Renal cortex interstitium (tissue), 11 donors: ENCODE measurements at regions not wholly inside any gene's neighbourhood (a gene's known extent, or its start where the extent isn't known, plus 50 kb on each side); places are given as distances from the start of the nearest gene placed in this dataset.

ENCODE experiments used
- DNase-seq, 11 donors: peaks; one replicate each; pipeline ENCODE4 v3.0.0-alpha.2; 2013; ENCODE audit warnings: low read depth in 9 of 11, low spot score in 4 of 11; ENCODE audit errors: extremely low read depth in 1 of 11

DNA sequence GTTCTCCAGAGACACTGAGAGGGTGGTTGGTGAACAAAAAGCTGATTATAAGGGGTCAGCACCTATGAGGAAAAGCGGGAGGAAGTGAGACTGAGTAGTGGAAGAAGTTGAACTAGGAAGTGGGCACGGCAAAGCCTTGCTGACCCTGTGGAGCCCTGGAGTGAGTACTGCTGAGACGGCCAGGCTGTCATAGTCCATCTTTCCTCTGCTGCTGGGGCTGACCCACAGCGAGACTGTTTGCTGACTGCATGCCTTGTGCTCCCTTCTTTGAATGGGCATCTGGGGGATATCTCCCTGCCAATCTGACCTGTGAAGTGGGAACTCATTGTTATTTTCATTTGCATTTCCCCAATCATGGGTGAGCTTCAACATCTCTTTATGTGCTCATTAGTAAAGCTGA, 92.4 kb upstream of the LDAH start:
- DNase-seq = no peak

DNA sequence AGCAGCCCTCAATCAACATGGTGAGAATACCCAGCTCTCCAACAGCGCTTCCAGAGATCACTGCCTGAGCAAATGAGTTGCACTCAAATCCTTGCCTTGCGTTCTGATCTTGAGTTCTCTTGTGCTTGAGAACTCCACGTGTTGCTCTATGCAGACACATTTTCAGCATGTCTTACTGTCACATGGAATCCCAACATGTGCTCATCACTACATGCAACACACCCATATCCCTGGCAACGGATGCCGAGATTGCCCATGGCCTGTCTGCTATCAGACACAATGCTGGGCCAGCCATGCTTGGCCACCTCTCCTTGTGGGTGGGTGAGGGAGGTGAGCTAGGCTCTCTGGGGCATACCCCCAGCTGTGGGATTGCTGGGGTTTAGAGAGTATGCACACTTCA, 91.9 kb upstream of the LDAH start:
- no peak for DNase-seq

DNA sequence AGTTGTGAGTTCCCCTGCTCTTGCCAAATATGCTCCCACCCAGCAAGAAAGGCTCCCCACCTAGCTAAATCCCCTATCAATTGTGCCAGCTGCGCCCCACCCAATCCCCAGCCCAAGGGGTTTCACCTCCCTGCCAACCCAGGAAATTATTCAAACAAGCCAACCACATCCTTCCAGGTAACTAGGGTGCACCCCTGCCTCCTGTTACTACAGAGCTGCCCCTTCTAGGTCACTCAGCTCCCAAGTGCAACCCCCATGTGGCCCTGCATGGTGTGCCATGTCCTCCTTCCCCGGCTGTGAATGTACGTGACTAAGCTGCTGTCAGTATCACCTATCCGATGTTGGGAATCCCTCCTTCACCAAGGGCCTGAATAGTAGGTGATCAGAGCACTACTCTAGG, 91.2 kb upstream of the LDAH start:
- DNase-seq = no peak

DNA sequence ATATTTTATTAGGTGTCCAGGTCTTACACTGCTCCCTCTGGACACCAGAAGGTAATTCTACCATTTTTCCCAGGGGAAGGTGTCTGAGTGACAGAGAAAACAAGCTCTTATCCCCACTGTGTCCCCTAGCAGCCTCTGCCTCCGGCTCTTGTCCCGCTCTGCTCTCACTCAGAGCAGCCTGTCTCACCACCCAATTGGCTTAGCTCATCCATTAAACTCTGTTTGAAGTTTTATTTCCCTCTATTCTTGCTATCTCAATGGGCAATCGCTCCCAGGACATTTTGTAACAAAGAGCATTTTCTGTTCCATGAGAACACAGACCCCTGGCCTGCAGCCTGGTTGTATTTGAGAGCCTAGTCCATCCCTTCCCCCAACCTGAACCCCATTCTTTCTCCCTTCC, 90.6 kb upstream of the LDAH start:
- no peak for DNase-seq

DNA sequence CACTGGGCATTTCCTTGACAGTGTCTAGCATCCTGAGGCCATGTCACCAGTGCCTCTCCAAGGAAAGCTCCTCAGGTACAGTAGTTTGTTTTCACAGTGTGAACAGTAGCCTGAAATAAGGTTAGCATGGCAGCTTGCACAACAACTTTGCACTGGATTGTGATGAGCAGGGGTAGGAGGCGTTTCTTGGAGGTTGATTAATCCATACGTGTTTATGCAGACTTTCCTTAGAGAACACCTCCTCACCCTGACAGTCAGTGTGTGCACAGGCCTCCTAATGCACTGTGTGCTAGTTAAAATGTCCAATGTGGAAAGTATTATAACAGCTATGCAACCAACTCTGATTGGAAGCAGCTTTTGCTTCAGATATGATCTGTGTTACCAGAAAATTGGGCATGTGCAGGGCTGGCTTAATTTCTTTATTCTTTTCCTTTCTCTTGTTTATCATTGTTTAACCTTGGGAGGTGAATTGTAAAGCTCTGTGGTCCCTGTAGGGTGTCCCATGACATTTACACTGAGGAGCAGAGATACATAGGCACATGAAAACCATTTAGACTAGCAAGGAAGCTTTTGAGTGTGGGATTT, 77.2 kb upstream of the LDAH start:
- no peak for DNase-seq

DNA sequence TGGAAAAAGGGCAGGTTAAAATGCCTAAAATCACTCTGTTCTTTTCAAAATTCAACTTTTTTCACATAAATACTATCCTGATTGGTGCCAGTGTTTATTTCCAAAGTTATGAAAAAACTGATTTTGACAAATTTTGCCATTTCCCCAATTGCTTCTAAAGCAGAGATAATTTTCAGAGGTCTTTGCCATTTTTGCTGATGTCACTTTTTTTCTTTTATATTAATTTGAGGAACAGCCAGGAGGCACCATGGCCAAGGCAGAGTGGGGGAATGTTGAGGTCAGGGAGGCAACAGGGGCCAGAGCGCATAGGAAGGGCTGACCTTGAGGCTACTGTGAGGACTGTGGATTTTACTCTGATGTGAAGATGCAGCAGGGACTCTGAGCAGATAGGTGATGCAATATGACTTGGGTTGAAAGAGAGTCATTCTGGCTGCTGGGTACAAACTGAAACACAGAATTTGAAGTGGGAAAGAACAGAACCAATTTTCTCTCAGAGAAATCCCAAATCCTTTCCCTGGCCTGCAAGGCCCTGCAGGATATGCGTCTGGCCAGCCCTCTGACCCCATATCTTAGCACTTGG, 75.1 kb upstream of the LDAH start:
- DNase-seq = no peak

DNA sequence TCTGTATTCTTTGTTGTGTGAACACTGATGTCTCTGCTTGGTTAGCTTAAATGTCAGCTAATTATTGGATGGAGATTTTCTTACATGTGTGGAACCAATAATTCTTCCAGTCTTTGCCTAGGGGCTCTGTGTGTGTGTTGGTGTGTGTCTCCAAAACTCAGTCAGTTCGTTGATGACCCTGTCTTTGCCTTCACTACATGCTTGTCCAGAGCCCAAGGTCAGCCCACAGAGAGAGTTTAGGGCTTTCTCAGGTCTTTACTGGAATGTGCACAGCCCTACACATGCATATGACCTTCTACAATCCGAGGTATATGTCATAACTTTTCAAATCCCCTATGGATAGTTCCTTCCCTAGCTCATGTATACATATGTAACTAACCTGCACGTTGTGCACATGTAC, 74.1 kb upstream of the LDAH start:
- no peak for DNase-seq

DNA sequence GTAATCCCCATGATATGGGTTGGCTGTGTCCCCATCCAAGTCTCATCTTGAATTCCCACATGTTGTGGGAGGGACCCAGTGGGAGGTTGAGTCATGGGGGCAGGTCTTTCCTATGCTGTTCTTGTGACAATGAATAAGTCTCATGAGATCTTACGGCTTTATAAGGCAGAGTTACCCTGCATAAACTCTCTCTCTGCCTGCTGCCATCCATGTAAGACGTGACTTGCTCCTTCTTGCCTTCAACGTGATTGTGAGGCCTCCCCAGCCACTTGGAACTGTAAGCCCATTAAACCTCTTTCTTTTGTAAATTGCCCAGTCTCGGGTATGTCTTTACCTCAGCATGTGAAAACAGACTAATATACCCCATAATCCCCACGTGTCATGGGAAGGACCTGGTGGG, 61.9 kb upstream of the LDAH start:
- DNase-seq = no peak

DNA sequence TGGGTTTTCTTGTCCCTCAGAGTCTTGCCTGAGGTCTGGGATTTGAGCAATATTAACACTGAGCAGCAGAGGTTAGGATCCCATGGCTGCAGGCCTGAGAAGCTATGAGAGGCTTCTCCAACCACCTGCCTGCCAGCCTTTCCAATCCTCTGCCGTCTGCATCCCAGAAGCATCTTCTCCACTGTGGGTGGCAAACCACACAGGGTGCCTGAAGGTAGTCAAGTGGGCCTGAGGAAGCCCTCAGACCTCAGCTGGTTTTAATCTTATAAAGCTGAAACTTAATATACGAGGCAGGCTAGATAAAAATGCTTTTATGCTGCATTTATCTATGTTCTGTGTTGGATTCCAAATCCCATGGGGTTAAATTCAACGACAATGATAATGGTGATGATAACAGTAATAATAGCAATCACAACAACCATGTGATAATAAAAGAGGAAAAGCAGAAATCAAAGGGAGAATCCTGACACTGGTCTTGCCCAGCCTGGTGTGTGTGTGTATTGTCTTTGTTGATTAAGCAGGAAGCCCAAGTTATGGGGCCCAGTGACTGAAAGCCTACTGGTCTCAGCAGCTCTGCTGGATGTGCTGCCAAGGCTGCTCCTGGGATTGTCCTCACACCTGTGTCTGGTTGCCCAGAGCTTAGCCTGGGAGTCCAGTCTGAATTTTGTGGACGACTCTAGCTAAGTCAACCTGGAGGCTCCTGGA, 59.7 kb upstream of the LDAH start:
- no peak for DNase-seq

DNA sequence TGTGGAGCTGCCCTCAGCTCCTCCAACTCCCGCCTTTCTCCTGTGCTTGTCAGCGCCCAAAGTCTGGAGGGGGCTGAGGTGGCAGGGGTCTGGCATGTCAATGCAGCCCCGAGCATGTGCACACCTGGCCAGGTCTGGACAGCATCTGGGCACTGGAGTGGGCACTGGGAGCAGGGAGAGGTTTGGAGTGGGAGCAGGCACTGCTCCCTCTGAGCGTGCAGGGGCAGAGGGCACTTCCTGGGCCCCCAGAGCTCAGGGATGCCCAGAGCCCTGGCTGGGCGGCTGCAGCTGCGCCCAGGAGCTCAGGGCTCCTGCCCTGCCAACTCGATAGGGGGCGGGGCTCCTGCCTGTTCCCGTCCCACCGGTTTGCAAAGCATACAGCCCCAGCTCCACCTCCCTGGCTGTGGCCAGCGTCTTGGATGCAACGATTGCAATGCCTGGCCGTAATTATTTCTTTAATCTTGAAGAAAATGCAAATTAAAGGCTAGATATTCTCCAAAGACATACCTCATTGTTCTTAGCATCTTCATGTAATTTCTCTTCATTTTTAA, 57.4 kb upstream of the LDAH start:
- no peak for DNase-seq

DNA sequence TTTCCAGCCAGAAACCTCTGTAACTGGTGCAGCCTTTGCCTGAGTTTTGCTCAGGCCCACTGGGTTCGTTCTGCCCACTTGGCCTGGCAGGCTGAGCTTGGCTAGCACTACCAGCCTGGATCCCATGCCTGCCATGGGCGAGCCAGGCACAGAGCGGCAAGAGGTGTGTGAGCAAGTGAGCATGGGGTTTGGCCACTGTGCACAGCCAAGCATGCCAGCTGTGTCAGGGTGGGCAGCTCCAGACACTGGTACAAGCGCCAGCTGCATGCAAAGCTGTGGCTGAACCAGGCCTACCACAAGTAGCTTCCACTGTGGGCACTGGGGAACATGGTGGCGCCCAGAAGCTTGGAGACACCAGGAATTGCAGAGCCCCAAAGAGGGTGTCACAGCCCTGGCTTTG, 56.3 kb upstream of the LDAH start:
- DNase-seq = no peak

DNA sequence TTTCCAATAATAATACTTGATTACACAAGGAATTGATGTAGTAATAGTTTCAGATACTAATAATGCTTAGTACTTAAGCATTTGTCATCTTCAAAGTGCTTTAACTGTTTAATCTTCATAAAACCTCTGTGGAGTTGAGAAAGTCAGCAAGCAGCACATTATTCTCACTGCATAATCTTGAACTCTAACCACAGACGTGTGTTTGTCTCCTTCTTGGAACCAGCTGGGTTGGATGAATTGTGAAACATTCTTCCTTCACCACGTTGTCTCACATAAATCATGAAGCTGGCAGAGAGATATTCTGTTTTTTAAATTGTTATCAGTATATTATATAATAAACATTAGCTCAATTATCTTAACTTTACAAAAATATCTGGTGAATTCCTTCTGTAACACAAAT, 55.1 kb upstream of the LDAH start:
- DNase-seq = no peak
